ENCODE measurements at regions not wholly inside any gene's neighbourhood (a gene's known extent, or its start where the extent isn't known, plus 50 kb on each side); places are given as distances from the start of the nearest gene placed in this dataset.
"Not testable (repeated sequence)": the region's sequence is repeated elsewhere in the genome, so short reads cannot be mapped to it uniquely, and the experiment has no call there.

DNA sequence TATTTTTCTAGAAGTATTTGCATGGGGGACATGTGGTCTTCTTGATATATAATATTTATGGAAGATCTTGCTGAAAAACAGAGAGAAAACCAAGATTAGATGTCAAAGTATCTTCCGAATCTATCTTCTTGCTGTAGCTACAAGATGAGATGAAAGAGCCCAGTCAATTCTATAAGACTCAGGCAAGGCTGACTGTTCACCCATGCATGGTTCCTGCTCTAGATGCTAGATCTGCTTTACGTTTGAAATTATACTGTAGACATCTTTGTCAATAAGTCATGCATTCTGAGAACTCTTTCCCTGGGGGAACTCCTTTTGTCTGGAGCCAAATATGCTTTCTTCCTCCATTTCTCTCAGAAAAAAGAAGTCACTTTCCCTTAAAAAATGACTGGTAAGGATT, 1292.0 kb downstream of the XPNPEP1 start:
- DNase-seq: no peak

DNA sequence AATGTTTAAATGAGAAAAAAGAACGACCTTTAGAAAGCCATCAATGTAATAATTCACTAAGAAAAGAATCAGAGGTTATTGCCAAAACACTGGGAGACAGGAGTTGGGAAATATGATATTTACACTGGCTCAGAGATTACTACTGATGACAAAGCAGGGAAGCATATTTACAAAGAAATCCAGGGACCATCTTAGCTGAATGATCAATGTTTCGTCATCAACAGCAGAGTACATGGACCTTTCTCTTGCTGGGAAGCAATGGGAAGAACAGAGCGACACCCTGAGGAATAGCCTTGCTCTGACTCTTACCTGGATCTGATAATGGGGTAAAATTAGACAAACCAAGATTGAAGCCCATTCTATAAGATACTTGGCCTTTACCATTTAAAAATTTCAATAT, 1293.5 kb downstream of the XPNPEP1 start:
- no peak for DNase-seq

DNA sequence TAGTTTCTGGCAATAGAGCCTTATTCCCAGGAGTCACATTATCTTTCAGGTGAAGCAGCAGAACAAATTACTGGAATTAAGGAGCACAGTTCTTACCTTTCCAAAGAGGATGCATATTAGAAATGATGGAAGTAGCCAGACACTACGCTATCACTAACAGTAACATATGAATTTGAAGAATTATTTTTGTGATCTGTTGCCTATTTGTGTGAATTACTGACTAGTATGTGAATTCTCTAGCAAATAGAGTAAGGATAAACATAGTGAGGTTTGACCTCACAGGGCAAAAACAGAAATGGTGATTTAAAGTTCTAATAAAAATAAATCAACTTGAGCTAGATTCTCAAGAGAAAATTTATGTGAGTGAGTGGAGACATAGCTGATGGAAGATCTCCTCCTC, 1299.3 kb downstream of the XPNPEP1 start:
- DNase-seq: no peak

DNA sequence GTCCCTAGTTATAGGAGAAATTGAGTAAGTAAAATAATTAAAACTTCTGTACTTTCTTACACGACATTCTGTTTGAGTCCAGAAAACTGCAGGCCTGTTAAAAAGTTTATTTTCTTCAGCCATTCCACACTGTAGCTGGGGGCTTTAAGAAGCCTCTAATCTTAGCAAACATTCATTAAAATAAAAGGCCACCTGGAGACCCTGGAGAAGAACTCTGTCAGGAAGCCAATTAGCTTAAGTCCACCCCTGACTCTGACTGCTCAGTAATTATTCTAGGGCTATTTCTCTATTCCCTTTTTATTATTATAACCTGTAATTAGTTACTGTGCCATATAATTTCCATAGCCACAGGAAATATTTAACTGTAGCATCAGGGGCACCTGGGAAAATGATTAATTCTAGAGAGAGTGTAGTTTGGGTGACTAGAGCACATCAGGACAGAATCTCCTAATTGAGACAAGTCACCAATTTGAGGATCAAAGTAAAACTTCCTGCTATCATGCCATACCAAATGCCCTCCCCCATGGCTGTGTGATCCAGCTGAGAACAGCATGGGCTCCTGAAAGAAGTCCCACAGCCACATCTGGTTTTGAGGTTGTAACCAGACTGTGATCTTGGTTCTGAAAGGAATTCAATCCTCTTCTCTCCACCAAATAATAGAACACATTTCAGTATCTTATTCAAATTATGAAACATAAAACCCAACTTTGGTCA, 1302.3 kb downstream of the XPNPEP1 start:
- DNase-seq: no peak

DNA sequence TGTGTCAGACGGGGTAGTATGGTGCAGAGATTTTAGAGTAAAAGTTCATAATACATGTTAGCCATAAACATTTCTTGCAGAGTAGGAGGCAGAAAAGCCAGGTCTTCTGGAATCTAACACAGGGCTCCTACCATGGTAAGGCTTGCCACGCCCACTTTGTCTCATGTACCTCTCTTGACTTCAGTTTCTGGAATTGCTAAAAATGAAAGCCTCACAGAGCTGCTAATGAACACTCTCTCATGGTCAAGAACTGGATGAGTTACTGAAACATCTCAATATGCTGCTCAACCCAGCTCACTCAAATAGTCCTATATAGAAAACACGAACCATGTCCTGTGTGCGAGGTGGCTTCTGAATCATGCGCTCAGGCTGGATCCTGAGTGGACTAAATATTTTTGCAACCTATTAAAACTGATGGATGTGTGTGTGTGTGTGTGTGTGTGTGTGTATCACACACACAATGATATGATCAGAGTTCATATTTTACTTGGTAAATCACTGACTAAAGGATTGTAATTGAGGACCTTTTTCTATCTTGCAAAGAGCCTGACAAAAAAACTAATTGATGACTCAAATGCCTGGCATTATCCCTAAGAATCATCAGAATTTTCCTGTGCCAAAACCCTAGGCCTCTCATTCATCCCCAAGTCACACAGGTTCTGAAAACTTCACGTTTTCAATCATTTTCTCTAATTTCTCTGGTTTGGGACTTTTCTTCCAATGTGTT, 1306.6 kb downstream of the XPNPEP1 start:
- DNase-seq: no peak

DNA sequence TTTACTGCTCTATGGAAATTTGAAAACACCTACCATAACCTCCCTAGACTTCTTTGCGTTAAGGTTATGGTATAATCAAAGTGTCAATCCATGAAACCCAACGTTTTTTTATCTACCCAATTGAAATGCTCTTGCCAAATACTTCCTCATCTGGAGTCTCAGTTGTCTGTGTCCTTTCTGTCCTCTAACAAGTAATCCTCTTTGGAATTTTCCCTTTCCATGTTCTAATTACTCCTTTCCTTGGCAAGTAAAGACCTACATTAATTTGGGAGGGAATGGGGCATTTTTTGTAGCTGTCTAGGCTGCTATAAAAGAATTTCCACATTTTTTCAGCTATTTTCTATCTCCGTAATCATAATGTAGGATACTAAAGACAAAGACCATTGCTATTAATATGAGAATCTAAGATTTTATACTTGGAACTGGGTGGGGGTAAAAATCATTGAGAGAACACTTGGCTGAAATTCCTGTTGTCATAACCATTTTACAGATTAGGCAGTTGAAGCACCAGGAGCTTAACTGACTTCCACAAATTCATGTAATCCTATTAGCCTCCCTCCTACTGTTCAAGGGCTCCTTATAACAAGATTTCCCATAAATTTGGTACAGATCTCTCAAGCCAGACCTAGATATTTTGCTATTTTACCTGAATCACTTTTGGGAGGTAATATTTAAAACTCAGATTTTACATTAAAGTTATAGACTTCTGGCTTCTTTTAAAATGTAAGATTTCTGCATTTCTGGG, 1307.6 kb downstream of the XPNPEP1 start:
- no peak for DNase-seq

DNA sequence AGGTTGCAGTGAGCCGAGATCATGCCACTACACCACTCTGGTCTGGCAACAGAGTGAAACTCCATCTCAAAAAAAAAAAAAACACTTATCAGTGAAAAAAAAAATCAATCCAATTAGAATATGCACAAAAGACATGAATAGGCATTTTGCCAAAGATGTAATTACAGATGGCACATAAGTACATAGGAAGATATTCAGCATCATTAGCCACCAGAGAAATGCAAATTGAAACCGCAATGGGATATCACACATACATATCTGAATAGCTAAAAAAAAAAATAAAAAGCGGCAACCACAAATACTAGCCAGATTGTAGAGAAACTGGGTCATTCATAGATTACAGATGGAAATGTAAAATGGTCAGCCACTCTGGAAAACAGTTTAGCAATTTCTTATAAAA, 1310.8 kb downstream of the XPNPEP1 start:
- no peak for DNase-seq

DNA sequence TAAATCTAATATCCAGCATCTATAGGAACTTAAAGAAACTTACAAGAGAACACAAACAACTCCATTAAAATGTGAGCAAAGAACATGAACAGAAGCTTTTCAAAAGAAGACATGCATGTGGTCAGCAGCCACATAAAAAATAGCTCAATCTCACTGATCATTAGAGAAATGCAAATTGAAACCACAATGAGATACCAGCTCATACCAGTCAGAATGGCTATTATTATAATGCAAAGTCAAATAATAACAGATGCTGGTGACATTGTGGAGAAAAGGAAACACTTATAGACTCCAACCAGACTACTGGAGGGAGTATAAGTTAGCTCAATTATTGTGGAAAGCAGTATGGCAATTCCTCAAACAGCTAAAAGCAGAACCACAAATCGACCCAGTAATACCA, 1314.5 kb downstream of the XPNPEP1 start:
- no peak for DNase-seq

DNA sequence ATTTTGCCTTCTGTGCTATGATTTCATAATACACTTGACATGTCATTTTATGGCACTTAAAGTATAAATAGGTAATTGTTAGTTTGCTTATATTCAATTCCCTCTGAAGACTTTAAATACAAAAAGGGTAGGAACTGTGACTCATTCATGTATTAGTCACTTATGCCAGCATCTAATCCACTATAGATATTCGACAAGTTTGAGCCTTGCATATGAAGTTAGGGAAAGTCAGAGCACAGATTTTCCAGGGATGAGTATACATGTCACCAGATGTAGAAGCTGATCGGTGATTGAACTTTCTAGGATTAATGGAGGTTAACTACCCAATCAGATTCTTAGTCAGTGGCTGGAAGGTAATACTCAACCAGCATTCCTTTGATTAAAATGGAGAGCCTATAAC, 1321.5 kb downstream of the XPNPEP1 start:
- DNase-seq: no peak

DNA sequence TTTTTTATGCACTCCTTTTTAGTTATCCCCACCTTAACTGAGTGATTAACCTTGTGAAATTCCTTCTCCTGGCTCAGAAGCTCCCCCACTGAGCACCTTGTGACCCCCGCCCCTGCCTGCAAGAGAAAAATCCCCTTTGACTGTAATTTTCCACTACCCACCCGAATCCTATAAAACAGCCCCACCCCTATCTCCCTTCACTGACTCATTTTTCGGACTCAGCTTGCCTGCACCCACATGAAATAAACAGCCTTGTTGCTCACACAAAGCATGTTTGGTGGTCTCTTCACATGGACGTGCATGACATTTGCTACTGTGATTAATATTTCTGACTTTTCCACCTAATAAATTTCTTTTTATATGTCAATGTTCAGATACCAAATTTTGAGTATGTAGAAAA, 1322.8 kb downstream of the XPNPEP1 start:
- DNase-seq: not testable (repeated sequence)

DNA sequence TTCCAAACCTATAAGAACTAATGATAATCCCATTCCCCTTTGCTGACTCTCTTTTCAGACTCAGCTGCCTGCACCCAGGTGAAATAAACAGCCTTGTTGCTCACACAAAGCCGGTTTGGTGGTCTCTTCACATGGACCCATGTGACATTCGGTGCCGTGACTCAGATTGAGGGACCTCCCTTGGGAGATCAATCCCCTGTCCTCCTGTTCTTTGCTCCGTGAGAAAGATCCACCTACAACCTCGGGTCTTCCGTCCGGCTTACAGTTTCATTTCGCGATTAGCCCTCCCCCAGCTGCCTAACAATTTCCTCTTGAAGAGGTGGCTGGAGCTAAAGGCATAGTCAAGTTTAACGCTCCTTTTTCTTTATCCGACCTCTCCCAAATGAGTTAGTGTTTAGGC, 1324.0 kb downstream of the XPNPEP1 start:
- not testable (repeated sequence) for DNase-seq

DNA sequence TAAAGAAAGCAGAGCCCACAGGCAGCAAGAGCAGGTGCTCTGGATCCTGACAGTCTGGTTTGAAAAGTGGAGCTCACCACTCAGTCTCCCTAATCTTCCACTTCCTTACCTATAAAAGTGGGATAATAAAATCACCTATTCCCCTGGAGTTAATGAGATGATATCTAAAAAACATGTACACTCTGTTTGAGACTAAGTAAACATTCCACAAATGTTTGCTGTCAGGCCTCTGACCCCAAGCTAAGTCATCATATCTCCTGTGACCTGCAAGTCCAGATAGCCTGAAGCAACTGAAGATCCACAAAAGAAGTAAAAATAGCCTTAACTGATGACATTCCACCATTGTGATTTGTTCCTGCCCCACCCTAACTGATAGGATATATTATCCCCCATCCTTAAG, 1324.5 kb downstream of the XPNPEP1 start:
- no peak for DNase-seq

DNA sequence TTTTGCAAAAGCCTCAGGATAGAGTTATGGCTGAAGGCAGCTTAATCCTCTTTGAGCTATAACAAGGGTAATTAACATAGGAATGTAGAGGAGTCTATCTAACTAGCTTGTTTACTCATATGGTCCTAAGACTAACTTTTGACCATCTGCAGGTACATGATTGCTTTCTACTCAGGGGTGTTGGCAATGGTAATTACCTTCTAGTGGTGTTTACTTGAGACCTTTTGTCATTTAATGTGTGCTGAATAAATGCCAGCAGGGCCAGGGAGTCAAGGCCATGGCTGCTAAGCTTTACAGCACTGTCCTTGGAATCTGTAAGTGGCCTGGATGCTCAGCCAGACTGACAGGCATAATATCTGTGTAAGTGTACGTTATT, 1325.0 kb downstream of the XPNPEP1 start:
- DNase-seq: no peak

DNA sequence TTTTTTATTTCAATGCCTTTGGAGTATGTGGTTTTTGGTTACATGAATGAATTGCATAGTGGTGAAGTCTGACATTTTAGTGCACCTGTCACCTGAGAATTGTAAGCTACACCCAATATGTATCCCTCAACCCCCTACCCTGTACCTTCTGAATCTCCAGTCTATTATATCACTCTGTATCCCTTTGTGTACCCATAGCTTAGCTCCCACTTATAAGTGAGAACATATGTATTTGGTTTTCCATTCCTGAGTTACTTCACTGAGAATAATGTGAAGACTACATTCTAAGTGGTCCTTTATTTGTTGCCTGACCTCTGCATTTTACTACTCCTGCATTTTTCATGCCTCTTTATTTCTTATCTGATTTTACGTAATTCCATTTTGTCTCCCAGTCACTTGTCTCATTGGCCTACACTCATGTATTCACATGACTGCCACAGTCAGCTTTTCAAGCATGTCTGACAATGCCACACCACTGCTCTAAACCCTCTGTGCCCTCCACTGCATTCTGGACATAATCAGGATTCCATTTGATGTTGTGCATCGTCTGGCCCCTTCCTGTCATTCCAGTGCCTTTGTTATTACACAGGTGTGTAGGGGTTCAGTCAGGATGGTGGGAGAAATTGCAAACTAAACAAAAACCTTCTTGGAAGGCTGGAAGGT, 1325.5 kb downstream of the XPNPEP1 start:
- DNase-seq: no peak

DNA sequence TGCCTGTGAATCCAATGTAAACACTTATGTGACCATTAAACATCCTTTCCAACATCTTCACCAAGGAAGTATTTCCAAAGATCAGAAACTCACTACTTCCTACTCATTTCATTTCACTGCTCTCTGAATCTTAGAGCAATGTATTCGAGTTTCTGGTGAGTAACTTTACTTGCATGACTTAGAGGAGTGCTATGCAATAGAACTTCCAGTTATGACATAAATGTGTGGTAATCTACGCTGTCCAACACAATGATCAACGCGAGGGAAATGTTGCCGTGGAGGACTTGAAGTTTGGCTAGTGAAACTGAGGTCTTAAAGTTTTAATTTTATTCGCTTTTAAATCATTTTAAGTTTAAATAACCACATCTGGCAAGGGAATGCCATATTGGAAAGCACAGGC, 1326.3 kb downstream of the XPNPEP1 start:
- no peak for DNase-seq

DNA sequence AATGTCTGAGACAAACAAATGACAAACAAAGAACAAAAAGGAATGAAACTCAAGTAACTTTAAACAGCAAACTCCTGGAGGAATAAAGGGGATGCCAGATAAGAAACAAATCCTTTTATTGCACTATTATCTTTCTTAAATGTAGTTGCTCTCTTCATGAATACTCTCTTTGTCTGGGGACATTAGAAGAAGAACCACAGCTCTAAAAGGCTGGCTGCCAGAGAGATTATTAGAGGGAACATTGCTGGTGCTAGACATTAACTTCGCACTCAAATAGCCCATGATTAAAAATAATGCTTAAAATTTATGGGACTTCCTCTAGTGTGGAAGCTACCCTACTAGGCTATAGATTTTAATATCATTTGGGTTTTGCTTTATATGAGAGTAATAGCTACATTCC, 1330.4 kb downstream of the XPNPEP1 start:
- no peak for DNase-seq

DNA sequence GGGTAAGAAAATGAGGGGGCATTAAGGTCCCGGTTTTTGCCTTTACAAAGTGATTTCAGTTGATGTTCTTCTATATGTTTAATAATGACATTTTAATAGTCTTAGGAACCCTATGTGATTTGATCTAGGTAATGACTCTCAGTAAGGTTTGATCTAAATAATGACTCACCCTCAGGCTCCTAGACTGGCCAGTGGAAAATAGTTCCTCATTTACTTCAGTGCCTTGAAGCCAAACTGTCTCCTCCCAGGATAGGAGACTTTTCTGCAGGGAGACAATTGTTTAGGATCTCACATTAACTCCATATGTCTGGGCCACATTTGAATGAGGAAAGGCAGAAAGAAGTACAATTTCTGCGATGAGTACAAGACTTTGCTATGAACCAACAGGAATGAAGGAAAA, 1331.9 kb downstream of the XPNPEP1 start:
- DNase-seq: no peak

DNA sequence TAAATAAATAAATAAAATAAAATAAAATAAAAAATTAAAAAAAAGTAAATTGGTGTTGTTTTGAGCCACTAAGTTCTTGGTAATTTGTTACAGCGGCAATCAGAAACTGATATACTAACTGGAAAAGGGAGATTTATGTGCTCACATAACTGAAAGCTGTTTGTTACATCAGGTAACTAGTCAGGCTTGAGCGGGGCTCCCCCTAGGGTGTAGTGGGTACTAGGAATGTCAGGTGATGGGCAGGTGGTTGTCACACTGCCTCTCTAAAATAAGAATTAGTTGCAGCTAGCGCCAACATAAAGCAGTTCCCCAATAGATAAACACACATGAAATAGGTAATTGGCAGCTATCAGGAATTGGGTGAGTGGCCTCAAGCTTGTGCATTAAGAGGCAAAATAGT, 1336.9 kb downstream of the XPNPEP1 start:
- DNase-seq: no peak

DNA sequence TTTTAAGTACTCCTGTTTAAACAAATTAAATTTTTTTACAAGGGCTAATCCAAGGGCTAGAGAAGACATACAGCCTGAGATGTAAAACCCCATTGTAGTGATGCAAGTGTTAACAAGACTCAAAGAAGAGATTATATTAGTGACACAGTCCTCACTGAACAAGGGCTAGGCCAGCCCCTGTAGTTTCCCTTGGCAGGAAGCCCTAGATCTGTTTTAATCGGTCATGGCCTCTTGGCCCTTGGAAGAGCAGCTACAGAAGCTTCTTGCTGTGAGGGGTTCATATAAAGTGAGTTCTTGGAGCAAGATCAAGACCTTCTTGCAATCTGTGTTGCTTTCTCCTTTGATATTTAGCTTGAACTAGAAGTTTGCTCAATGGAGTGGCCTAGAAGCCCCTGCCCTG, 1339.4 kb downstream of the XPNPEP1 start:
- DNase-seq: no peak

DNA sequence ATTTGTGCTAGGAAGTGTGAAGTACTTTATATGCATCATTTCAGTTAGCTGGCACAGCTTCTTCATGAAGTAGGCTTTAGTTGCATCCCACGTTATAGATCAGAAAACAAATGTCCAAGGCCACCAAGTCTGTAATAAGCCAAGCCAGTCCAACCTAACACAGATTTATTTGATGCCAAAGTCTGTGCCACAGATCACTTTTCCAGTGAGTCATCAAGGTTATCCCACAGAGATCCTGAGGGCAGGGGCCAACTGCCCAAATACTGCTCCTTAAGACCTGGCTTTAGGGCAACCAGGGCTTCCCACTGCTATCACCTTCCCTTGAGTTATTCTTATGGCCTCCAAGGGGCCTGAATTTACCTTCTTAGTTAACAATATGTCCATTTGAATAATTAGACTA, 1340.4 kb downstream of the XPNPEP1 start:
- no peak for DNase-seq

DNA sequence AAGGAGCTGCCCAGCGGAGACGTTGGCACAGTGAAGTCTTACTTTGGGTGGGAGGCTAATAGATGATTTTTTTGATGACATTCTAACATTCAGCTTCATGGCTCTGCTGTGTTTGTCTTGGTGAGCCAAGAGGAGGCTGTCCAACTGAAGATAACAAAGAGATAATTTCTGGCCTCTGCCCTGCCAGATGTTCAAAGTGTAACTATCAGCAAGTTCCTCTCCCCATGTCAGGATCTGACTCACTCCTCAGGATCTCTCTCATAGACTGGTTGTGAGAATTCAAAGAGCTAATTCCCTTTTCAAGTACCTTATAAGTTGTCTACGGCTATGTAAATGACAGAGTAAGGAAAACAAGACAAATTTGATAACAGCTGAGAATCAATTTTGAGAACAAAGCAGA, 1340.9 kb downstream of the XPNPEP1 start:
- DNase-seq: no peak

DNA sequence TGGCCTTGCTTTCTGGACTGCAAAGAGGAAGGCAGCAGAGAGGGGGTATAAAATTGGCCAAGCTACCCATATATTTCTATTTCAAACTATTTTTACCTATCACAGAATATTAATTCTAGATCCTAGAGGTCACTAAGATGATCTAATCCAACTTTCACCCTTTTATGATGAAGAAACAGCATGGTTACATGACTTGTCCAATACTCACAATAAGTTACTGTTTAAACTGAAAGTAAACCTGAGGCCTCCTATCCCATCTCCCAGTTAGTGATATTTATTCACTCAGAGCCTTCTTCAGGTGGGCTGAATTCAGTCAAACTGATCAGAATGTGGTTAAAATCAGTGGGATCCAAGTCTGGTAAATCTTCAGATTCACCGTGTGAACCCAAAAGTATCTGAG, 1345.1 kb downstream of the XPNPEP1 start:
- no peak for DNase-seq

DNA sequence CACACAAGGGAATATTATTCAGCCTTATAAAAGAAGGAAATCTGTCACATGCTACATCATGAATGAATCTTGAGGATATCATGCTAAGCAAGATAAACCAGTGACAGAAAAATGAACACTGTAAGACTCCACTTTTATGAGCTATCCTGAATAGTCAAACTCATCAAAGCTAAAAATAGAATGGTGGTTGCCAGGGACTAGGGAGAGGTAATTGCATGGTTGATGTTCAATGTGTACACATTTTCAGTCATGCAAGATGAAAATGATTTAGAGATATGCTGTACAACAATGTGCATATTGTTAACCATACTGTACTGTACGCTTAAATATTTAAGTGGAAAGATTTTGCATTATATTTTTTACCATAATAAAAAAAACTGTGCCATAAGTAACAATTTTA, 1349.1 kb downstream of the XPNPEP1 start:
- no peak for DNase-seq

DNA sequence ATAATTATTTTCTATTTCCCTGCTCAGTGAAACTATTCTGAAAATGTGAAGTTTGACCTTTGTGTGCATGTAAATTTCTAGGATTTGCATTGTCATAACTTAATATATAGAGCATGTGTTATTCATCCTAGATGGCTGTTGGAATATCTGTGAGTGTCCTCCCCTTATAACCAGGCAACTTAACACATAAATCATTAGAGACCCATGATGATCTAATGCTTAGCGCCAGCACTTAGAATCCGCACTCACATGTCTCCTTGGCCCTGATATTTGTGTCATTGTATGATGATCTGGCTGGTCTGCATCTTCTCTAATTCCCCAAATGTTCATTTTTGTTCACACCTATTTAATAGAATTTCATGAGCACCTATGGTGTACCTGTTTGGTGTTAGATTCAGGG, 1354.5 kb downstream of the XPNPEP1 start:
- no peak for DNase-seq
